Breast epithelium (tissue), 4 donors: ENCODE measurements at regions not wholly inside any gene's neighbourhood (a gene's known extent, or its start where the extent isn't known, plus 50 kb on each side); places are given as distances from the start of the nearest gene placed in this dataset.

Source experiments
- DNase-seq, 2 donors: peaks; one replicate each; pipeline ENCODE4 v3.0.0-alpha.2; 2019; ENCODE audit warnings: low spot score in 2 of 2
- H3K27ac ChIP-seq, 2 donors: fragments of 200-600 bp; sonication (generic) in 1 of 2; one replicate each; pipeline ENCODE4 v1.5.1; 2016 to 2019; ENCODE audit warnings: mild to moderate bottlenecking in 1 of 2
- H3K27me3 ChIP-seq, 2 donors: fragments of 200-600 bp; sonication (generic) in 1 of 2; one replicate each; pipeline versions ENCODE4 v1.5.1 to v1.6.0; 2017 to 2019; ENCODE audit warnings: control low read depth in 1 of 2, mild to moderate bottlenecking in 1 of 2
- H3K36me3 ChIP-seq: fragments of 200-600 bp; one replicate; pipeline ENCODE4 v1.5.1; 2019
- H3K4me1 ChIP-seq, 2 donors: fragments of 200-600 bp; sonication (generic); one replicate each; pipeline ENCODE4 v1.5.1; 2016 to 2019; ENCODE audit warnings: control low read depth in 1 of 2
- H3K4me3 ChIP-seq, 3 donors: fragments of 200-600 bp; sonication (generic); 1 replicate in 2 of 3; 2 replicates in 1 of 3; pipeline ENCODE4 v1.5.1; 2016 to 2019; ENCODE audit warnings: mild to moderate bottlenecking in 3 of 3, moderate library complexity in 2 of 3
- H3K9me3 ChIP-seq, 2 donors: fragments of 200-600 bp; sonication (generic) in 1 of 2; one replicate each; pipeline ENCODE4 v1.5.1; 2016 to 2019; ENCODE audit warnings: control low read depth in 1 of 2
- POLR2A ChIP-seq: fragments of 450-650 bp; IDR thresholded peaks from one replicate; pipeline ENCODE4 v1.6.1; 2016; ENCODE audit warnings: antibody characterized with exemption, mild to moderate bottlenecking, moderate library complexity
- POLR2AphosphoS5 ChIP-seq, 3 donors: sonication (generic); formaldehyde crosslinking; IDR thresholded peaks; one replicate each; pipeline ENCODE4 v1.6.1; 2017; ENCODE audit warnings: antibody characterized with exemption in 3 of 3
- intact Hi-C: fragments of 100-400 bp; cut with DNase I; formaldehyde crosslinking; loops from one replicate; pipeline ENCODE4 v1.15.1; 2023; ENCODE audit warnings: low total_unique reads
- TF ChIP-seq, protein P1 (sequence below), 3 donors: fragments of 450-650 bp; IDR thresholded peaks; one replicate each; pipeline ENCODE4 v1.5.1; 2016 to 2017; ENCODE audit warnings: antibody characterized with exemption in 3 of 3, mild to moderate bottlenecking in 3 of 3, moderate library complexity in 3 of 3

DNA sequence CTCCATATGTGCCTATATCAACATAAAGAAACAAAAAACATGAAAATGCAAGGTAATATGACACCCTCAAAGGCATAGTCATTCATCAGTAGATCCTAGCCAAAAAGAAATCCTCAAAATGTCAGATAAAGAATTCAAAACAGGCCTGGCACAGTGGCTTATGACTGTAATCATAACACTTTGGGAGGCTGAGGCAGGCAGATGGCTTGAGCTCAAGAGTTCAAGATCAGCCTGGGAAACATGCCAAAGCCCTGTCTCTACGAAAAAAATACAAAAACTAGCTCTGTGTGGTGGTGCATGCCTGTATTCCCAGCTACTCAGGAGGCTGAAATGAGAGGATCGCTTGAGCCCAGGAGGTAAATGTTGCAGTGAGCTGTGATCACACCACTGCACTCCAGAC, 284.6 kb upstream of the KLHL29 start:
- intact Hi-C loops, result no loop called here
- Histone ChIP-seq H3K4me1 (no peaks in the 10 kb centered on the region), H3K36me3 (no peaks in the 10 kb centered on the region), H3K27ac (no peak overlapping the region), H3K9me3 (peaks cover 0 to 5% of the 10 kb centered on the region in 2 donors), H3K27me3 (no peaks in the 10 kb centered on the region), H3K4me3 (no peak overlapping the region)
- TF ChIP-seq, protein P1, sequence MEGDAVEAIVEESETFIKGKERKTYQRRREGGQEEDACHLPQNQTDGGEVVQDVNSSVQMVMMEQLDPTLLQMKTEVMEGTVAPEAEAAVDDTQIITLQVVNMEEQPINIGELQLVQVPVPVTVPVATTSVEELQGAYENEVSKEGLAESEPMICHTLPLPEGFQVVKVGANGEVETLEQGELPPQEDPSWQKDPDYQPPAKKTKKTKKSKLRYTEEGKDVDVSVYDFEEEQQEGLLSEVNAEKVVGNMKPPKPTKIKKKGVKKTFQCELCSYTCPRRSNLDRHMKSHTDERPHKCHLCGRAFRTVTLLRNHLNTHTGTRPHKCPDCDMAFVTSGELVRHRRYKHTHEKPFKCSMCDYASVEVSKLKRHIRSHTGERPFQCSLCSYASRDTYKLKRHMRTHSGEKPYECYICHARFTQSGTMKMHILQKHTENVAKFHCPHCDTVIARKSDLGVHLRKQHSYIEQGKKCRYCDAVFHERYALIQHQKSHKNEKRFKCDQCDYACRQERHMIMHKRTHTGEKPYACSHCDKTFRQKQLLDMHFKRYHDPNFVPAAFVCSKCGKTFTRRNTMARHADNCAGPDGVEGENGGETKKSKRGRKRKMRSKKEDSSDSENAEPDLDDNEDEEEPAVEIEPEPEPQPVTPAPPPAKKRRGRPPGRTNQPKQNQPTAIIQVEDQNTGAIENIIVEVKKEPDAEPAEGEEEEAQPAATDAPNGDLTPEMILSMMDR (IDR thresholded peaks at IDR 0.05), result no peak
- TF ChIP-seq POLR2AphosphoS5 (IDR thresholded peaks at IDR 0.05), result no peak
- TF ChIP-seq POLR2A, result no peak
- DNase-seq, result no peak

- Histone ChIP-seq H3K9me3 (peaks cover 0 to 11% of the 10 kb centered on the region in 2 donors), H3K4me1 (no peaks in the 10 kb centered on the region), H3K4me3 (no peak overlapping the region), H3K27ac (no peak overlapping the region), H3K27me3 (no peaks in the 10 kb centered on the region), H3K36me3 (no peaks in the 10 kb centered on the region)
- no peak for TF ChIP-seq POLR2A
- TF ChIP-seq, protein P1 (IDR thresholded peaks at IDR 0.05), result no peak
- no peak for TF ChIP-seq POLR2AphosphoS5 (IDR thresholded peaks at IDR 0.05)
- DNase-seq, result no peak
- intact Hi-C loops, result no loop called here
Observed at GRCh38 chr2:23106242-23106785, 278.7 kb upstream of the KLHL29 start.

- Histone ChIP-seq H3K4me3 (no peak overlapping the region), H3K27me3 (no peaks in the 10 kb centered on the region), H3K9me3 (peaks cover 0 to 11% of the 10 kb centered on the region in 2 donors), H3K4me1 (no peaks in the 10 kb centered on the region), H3K27ac (no peak overlapping the region), H3K36me3 (no peaks in the 10 kb centered on the region)
- intact Hi-C loops, result no loop called here
- DNase-seq, result no peak
- TF ChIP-seq POLR2AphosphoS5 (IDR thresholded peaks at IDR 0.05) (no peak), POLR2A (no peak)
- TF ChIP-seq, protein P1 (IDR thresholded peaks at IDR 0.05), result no peak
Observed at GRCh38 chr2:23107327-23107941, 277.5 kb upstream of the KLHL29 start.

DNA sequence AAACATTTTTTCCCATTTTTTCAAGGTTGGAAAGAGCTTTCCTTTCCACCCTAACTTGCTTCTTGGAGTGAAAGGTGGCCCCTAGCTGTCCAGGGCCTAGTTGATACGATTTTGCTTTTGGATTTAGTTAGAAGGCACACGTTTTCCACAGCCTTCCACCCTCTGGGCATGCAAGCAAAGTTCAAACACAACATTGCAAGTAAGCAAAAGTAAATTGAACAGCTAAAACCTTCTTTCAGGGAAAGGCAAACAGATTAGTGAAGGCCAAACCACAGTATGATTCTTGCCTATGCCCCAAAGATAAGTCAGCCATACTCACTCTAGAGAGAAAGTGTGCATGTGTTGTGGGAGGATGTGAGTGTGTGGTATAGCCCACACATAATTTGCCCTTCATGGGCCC, 273.7 kb upstream of the KLHL29 start:
- no peak overlapping the region for H3K4me3 ChIP-seq
- no peak for DNase-seq
- H3K27me3 ChIP-seq, result no peaks in the 10 kb centered on the region
- intact Hi-C loops, result no loop called here
- no peaks in the 10 kb centered on the region for H3K4me1 ChIP-seq
- no peak overlapping the region for H3K27ac ChIP-seq
- TF ChIP-seq POLR2A, result no peak
- no peak for TF ChIP-seq POLR2AphosphoS5 (IDR thresholded peaks at IDR 0.05)
- TF ChIP-seq, protein P1 (IDR thresholded peaks at IDR 0.05), result no peak
- H3K9me3 ChIP-seq, result peaks cover 0 to 11% of the 10 kb centered on the region in 2 donors
- H3K36me3 ChIP-seq, result no peaks in the 10 kb centered on the region

DNA sequence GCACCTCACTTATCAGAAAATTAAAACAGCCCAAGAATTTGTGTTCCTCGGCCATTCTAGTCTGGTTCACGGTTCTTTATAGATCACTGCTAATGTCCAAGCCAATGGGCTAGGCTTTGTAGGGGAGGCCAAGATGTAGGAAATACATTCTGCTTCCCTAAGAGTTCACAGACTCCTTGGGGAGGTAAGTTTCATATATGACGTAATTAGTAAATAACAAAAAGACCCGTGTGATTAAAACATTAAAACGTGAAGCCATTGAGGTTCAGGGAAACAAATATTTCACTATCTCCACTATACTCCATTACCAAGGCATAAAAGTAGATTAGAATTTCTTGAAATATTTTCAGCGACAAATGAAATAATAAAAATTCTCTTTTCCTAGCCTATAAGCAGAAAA, 272.5 kb upstream of the KLHL29 start:
- Histone ChIP-seq H3K4me3 (no peak overlapping the region), H3K27ac (no peak overlapping the region), H3K4me1 (no peaks in the 10 kb centered on the region), H3K27me3 (no peaks in the 10 kb centered on the region), H3K9me3 (peaks cover 0 to 11% of the 10 kb centered on the region in 2 donors), H3K36me3 (no peaks in the 10 kb centered on the region)
- TF ChIP-seq POLR2A (no peak), POLR2AphosphoS5 (IDR thresholded peaks at IDR 0.05) (no peak)
- TF ChIP-seq, protein P1 (IDR thresholded peaks at IDR 0.05), result no peak
- intact Hi-C loops, result no loop called here
- DNase-seq, result no peak
